Nephron (organoid): ENCODE measurements at regions not wholly inside any gene's neighbourhood (a gene's known extent, or its start where the extent isn't known, plus 50 kb on each side); places are given as distances from the start of the nearest gene placed in this dataset.

Experiments used
- H3K27ac Mint-ChIP-seq, 3 experiments: 2 replicates each; pipeline ENCODE4 v1.8.0; 2020; ENCODE audit warnings: mixed read lengths in 3 of 3, mild to moderate bottlenecking in 2 of 3, moderate library complexity in 1 of 3
- H3K27me3 Mint-ChIP-seq: 2 replicates; pipeline ENCODE4 v1.8.0; 2021; ENCODE audit warnings: low read depth, mild to moderate bottlenecking, moderate library complexity, mixed read lengths
- H3K36me3 Mint-ChIP-seq: 2 replicates; pipeline ENCODE4 v1.8.0; 2020; ENCODE audit warnings: low read depth, mixed read lengths
- H3K4me1 Mint-ChIP-seq: 2 replicates; pipeline ENCODE4 v1.8.0; 2020; ENCODE audit warnings: mixed read lengths
- H3K4me3 Mint-ChIP-seq, 3 experiments: 2 replicates each; pipeline ENCODE4 v1.8.0; 2020; ENCODE audit warnings: mild to moderate bottlenecking in 3 of 3, mixed read lengths in 3 of 3, moderate library complexity in 2 of 3
- H3K9me3 Mint-ChIP-seq: 2 replicates; pipeline ENCODE4 v1.8.0; 2020; ENCODE audit warnings: mixed read lengths
- TF ChIP-seq, protein P1 (sequence below), 3 experiments: fragments of 200-600 bp; sonication (generic); IDR thresholded peaks; one replicate each; pipeline ENCODE4 v1.5.0; 2021; ENCODE audit warnings: antibody characterized with exemption in 3 of 3; ENCODE audit not compliant: unreplicated experiment in 3 of 3

DNA sequence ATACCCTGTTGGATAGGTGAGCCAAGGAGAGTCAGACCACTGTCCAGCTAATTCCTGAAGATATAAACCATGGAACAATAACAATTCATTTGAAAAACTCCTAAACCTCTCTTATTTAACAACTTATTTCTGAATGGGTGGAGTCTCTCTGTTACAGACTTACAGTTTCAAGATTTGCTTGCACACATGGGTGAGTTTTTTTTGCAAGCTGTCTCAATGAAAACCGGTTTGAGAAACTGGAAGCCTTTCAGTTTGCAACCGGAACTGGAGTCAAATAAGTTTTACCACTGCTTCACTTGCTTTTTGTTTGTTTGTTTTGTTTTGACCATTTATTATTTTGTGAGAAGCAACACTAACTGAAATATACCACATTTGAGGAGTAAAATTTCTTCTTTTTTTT is 243.8 kb downstream of the MTERF1 start:
- H3K9me3 Mint-ChIP-seq, result peaks cover 2% of the 10 kb centered on the region
- H3K4me3 Mint-ChIP-seq, result no peak overlapping the region
- no peaks in the 10 kb centered on the region for H3K36me3 Mint-ChIP-seq
- H3K4me1 Mint-ChIP-seq, result peaks cover 5% of the 10 kb centered on the region
- TF ChIP-seq, protein P1, sequence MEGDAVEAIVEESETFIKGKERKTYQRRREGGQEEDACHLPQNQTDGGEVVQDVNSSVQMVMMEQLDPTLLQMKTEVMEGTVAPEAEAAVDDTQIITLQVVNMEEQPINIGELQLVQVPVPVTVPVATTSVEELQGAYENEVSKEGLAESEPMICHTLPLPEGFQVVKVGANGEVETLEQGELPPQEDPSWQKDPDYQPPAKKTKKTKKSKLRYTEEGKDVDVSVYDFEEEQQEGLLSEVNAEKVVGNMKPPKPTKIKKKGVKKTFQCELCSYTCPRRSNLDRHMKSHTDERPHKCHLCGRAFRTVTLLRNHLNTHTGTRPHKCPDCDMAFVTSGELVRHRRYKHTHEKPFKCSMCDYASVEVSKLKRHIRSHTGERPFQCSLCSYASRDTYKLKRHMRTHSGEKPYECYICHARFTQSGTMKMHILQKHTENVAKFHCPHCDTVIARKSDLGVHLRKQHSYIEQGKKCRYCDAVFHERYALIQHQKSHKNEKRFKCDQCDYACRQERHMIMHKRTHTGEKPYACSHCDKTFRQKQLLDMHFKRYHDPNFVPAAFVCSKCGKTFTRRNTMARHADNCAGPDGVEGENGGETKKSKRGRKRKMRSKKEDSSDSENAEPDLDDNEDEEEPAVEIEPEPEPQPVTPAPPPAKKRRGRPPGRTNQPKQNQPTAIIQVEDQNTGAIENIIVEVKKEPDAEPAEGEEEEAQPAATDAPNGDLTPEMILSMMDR (IDR thresholded peaks at IDR 0.05; ENCODE audit: unreplicated experiment in 3 of 3), result no peak
- no peaks in the 10 kb centered on the region for H3K27me3 Mint-ChIP-seq
- H3K27ac Mint-ChIP-seq, result no peak overlapping the region

DNA sequence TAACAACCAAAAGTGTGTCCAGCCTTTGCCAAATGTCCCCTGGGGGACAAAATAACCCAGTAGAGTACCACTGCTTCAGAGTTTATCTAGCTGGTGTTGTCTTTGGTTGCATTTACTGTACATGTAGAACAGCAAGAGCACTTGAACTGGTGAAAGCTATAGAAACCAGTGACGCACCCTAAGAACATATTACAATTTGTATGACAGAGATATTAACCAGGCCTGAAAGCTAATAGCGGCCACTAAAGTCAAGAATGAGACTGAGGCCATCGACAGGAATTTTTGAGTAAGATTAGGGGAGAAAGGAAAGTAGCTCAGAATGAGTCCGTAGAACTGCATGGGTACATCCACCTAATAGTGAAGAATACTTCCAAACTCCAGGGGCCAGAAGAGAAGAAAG is 236.2 kb downstream of the MTERF1 start:
- Mint-ChIP-seq H3K27ac (no peak overlapping the region), H3K9me3 (peaks cover 11% of the 10 kb centered on the region), H3K4me3 (no peak overlapping the region), H3K36me3 (no peaks in the 10 kb centered on the region), H3K27me3 (no peaks in the 10 kb centered on the region), H3K4me1 (no peaks in the 10 kb centered on the region)
- TF ChIP-seq, protein P1 (IDR thresholded peaks at IDR 0.05; ENCODE audit: unreplicated experiment in 3 of 3), result no peak

DNA sequence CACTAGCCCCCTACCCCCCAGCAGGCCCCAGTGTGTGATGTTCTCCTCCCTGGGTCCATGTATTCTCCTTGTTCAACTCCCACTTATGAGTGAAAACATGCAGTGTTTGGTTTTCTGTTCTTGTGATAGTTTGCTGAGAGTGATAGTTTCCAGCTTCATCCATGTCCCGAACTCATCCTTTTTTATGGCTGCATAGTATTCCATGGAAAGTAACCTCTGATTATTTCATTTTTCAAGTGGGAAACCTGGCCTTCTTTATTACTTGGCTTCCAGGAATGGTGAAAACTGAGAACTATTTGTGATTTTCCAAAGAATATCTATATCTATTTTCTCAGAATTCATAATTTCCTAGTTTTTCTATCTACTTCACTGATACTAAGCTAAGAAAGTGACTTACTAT is 235.0 kb downstream of the MTERF1 start:
- TF ChIP-seq, protein P1 (IDR thresholded peaks at IDR 0.05; ENCODE audit: unreplicated experiment in 3 of 3), result no peak
- H3K27ac Mint-ChIP-seq, result no peak overlapping the region
- H3K27me3 Mint-ChIP-seq, result no peaks in the 10 kb centered on the region
- no peak overlapping the region for H3K4me3 Mint-ChIP-seq
- H3K36me3 Mint-ChIP-seq, result no peaks in the 10 kb centered on the region
- peaks cover 14% of the 10 kb centered on the region for H3K9me3 Mint-ChIP-seq
- no peaks in the 10 kb centered on the region for H3K4me1 Mint-ChIP-seq

DNA sequence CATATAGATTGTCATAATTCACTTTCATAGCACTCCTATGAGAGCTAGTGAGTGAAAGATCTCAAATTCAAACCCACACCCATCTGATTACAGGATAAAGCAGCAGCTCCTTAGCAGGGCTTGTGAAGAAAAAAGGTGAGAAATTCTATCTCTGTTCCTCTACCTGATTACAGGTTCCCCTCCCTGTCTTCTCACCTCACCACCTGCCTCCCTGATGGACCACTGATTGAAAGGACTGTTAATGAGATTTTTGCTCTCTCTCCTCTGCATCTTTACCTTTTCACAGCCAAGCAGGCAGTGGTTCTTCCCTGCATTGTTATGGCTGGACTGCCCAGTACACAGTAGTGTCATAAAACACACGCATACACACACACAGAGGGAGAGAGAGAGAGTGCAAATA is 228.5 kb downstream of the MTERF1 start:
- H3K36me3 Mint-ChIP-seq, result no peaks in the 10 kb centered on the region
- TF ChIP-seq, protein P1 (IDR thresholded peaks at IDR 0.05; ENCODE audit: unreplicated experiment in 3 of 3), result no peak
- peaks cover 10% of the 10 kb centered on the region for H3K9me3 Mint-ChIP-seq
- peak overlapping the region in 2 of 3 experiments; percentile 83 to 93 for H3K27ac Mint-ChIP-seq
- peaks cover 44% of the 10 kb centered on the region for H3K4me1 Mint-ChIP-seq
- H3K27me3 Mint-ChIP-seq, result no peaks in the 10 kb centered on the region
- H3K4me3 Mint-ChIP-seq, result peak overlapping the region in 1 of 3 experiments; percentile 47

DNA sequence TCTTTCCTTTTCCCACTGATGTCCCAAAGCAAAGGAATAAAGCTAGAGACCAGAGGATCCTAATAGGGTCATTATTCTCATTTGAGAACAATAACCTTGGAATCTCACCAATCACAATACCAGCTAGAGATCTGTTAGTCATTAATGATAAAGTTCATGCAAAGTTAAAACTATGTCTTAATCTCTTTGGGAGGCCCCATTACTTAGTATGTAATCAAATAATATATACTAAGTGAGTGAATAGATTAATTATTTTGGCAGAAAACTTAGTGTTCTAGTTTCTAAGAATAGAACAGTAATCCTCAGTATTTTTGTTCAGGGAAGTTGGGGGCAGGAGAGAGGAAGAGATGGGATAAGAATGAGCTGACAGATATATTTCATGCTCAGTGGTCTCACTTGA is 227.2 kb downstream of the MTERF1 start:
- Mint-ChIP-seq H3K27ac (peak overlapping the region in 2 of 3 experiments; percentile 83 to 93), H3K27me3 (no peaks in the 10 kb centered on the region), H3K4me3 (no peak overlapping the region), H3K36me3 (no peaks in the 10 kb centered on the region), H3K9me3 (peaks cover 5% of the 10 kb centered on the region), H3K4me1 (peaks cover 57% of the 10 kb centered on the region)
- TF ChIP-seq, protein P1 (IDR thresholded peaks at IDR 0.05; ENCODE audit: unreplicated experiment in 3 of 3), result no peak

DNA sequence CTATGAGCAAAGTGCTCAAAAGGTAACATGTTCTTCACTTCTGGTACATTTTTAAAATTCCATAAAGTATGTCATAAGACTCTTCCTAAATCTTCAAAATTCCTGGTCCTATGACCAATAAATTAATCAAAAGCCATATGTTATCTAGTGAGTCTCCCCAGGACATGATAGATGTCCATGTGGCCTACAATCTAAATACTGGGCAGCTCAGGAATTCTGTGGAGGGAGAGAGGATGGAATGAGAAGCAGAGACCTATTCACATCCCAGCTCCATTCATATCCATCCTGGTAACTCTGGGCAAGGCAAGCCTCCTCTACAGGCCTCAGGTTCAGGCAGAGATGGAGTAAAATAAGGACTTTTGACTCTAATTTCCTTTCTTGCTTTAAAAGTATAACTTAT is 224.8 kb downstream of the MTERF1 start:
- H3K27me3 Mint-ChIP-seq, result no peaks in the 10 kb centered on the region
- H3K36me3 Mint-ChIP-seq, result no peaks in the 10 kb centered on the region
- peaks cover 62% of the 10 kb centered on the region for H3K4me1 Mint-ChIP-seq
- no peak overlapping the region for H3K27ac Mint-ChIP-seq
- no peak overlapping the region for H3K4me3 Mint-ChIP-seq
- peaks cover under 1% of the 10 kb centered on the region for H3K9me3 Mint-ChIP-seq
- TF ChIP-seq, protein P1 (IDR thresholded peaks at IDR 0.05; ENCODE audit: unreplicated experiment in 3 of 3), result no peak
